HG02943 (cell line): ENCODE measurements at regions not wholly inside any gene's neighbourhood (a gene's known extent, or its start where the extent isn't known, plus 50 kb on each side); places are given as distances from the start of the nearest gene placed in this dataset.
A peak's percentile ranks its signal among the peaks of the same experiment; 100 is the strongest.
"Not testable (repeated sequence)": the region's sequence is repeated elsewhere in the genome, so short reads cannot be mapped to it uniquely, and the experiment has no call there.

Experiments
- ATAC-seq: cut with Tn5 transposase; IDR thresholded peaks from one replicate; pipeline ENCODE4 v1.9.1; 2021; ENCODE audit warnings: mild to moderate bottlenecking, low read depth, moderate library complexity; ENCODE audit not compliant: unreplicated experiment

DNA sequence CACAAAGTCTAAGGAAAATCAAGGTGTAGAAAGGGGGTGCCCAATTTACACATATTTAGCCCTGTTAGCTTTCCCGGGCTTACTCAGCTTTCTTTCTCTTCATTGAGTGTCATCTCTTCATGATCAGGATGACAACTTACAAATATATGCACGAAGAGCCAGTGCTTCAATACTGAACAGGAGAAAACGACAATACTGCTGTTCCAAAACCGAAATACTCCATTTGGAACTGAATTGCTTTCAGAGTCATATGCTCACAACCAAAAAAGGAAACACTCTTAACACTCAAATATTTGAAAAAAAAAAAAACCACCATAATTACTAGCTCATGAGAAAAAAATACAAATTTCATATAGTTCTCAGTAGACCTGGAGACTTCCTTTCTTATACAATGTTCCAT is 272.1 kb upstream of the DUSP10 start:
- no peak for ATAC-seq

DNA sequence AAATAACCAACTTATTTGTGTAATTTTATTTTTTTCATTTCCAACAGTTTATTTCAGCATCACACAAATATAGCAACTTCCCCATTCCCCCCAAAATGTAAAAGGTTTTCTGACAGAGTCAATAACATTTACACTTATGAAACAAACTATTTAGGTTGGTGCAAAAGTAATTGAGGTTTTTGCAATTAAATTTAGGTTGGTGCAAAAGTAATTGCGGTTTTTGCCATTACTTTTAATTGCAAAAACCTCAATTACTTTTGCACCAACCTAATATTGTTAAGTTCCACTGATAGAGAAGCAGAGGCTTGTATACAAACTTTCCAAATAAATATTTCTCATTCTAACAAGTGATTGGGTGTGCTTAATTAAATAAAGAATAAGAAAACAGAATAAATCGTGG is 270.9 kb upstream of the DUSP10 start:
- ATAC-seq: no peak

DNA sequence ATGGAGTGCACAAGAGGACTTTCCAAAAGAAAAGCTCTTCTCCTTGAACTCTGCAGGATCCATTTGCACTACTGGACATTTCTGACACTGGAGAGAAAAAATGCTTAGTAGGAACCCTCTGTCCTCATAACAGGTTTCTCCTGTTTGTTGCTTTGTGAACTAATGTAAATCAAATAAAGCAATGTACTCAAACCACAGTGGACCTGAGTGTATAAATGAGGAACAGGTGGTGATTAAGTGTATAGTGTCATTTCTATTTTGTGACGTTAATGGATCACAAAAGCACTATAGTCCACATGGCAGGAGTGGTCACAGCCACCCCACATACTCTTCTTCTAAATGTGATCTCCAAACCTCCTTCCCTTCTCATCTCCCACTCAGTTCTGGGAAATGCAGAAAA is 268.4 kb upstream of the DUSP10 start:
- ATAC-seq: no peak

DNA sequence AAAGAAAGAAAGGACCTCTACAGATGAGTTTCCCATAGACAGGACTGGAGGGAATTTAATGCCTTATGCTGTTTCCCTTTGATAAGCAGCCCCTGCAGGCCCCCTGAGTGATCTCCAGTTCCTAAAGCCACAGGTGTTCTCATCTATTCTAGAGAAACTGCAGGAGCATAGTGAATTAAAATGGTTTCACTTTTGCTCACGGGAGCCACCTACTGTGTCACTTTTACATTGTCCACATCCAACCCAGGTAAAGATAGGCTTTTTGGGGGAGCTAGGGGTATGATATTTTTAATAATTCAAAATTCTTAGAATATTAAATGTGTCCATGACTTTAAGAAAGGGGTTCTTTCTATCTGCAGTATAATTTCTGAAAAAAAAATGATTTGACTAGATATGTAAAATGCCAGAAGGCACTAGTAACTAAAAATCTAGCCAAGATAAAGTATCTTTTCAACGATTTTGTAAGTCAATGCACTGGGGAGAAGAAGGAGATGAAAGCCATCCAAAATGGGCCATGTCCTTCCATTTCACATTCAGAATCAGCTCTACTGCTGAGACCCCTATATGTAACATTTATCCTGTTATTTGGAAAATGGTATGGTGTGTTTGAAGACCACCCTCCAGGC is 267.3 kb upstream of the DUSP10 start:
- ATAC-seq: peak; percentile 67

DNA sequence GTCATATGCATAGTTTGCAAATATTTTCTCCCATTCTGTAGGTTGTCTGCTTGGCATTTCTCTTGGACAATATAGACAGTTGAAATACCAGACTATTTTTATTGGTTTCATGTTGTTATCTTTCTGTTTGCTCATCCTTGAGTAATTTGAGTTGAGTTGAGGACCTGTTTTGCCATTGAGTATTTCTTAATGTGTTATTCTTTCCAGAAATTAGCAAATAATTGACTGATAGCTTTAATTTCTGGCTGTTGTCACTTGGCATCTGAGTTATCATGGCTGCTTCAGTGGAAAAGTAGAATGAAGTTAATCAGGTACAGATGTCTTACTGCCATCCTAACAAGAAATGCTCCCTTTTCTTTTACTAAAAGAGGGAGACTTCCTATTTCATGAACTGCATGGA is 264.8 kb upstream of the DUSP10 start:
- no peak for ATAC-seq

- no peak for ATAC-seq
Measured at GRCh38 chr1:222004784-222005183, 262.9 kb upstream of the DUSP10 start.

DNA sequence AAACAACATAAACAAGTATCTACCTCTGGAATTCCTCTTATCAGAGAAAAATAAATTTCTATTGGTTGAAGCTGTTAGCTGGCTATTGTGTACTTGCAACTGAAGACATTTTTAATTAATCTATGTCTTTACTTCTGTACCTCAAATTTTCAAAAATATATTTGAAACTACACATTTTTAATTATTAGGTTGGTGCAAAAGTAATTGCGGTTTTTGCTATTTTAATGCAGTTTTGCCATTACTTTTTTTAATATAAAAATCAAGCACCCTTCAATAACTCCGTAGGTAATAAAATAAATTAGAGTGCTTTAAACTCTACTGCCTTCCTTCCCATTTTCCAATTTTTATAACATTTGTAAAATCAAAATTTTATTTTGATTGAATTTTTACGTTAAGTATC is 262.1 kb upstream of the DUSP10 start:
- no peak for ATAC-seq

- no peak for ATAC-seq
Measured at GRCh38 chr1:222002503-222002902, 260.6 kb upstream of the DUSP10 start.

- ATAC-seq: no peak
Measured at GRCh38 chr1:222000131-222000530, 258.2 kb upstream of the DUSP10 start.

- no peak for ATAC-seq
Measured at GRCh38 chr1:221998781-221999180, 256.9 kb upstream of the DUSP10 start.

- ATAC-seq: no peak
Measured at GRCh38 chr1:221998186-221998612, 256.3 kb upstream of the DUSP10 start.

DNA sequence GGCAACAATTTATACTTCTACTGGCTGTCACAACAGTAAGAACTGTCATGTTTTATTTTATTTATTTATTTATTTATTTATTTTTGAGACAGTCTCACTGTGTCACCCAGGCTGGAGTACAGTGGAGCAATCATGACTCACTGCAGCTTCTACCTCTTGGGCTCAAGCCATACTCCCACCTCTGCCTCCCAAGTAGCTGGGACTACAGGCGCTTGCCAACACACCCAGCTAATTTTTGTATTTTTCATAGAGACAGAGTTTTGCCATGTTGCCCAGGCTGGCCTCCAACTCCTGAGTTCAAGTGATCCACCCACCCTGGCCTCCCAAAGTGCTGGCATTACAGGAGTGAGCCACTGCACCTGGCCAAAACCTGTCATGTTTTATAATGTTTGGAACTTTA is 255.1 kb upstream of the DUSP10 start:
- not testable (repeated sequence) for ATAC-seq

GRCh38 chr1:221994939-221995338 is 253.1 kb upstream of the DUSP10 start:
- no peak for ATAC-seq

- ATAC-seq: no peak
Measured at GRCh38 chr1:221994274-221994698, 252.4 kb upstream of the DUSP10 start.

DNA sequence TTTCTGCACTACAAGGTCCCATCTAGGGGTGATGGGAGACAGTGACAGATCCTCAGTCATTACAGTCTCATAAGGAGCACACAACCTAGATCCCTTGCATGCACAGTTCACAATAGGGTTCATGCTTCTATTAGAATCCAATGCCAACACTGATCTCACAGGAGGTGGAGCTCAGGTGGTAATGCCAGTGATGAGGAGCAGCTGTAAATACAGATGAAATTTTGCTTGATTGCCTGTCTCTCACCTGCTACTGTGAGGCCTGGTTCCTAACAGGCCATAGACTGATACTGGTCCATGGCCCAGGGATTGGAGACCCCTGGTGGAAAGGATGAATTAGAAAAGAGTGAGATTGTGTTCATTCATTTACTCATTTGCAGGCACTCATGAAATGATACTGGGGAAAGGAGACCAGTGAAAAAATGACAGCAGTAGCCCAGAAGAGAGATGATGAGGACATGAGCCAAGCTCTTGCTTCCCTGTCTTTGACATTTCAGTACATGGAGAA is 251.6 kb upstream of the DUSP10 start:
- no peak for ATAC-seq

DNA sequence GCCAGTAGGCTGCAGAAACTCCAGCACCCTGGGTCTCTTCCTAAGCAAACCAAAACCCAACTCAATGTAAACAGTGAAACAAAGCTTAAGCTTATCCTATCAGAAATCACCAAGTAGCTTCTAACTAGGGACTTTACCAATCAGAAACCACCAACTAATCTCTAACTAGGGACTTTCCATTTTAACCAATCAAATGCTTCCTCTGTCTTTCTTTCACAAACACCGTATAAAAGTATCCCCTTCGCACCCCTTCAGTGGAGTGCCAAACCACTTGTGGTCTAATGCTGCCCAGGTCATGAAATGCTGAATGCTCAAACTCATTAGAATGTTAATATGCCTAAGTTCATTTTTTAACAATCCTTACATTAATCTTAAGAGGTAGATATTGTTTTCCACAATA is 250.5 kb upstream of the DUSP10 start:
- ATAC-seq: no peak

DNA sequence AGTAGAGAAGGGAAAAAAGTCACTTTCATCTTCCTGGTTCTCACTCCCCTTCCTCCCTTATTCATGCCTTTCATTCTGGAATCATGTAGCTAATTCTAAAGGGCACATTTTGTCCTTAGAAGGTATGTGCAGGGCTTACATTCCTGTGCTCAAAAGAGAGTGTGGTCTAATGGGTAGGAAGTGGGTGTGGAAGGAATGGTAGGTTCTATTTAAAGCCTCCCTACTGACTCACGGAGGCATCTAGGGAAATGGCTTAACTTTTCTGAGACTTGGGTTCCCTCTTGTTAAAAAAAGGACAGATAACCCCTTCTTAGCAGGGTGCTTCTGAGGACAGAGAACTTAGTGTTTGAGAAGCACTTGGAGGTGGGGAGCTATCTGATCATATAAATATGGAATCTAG is 249.3 kb upstream of the DUSP10 start:
- no peak for ATAC-seq

DNA sequence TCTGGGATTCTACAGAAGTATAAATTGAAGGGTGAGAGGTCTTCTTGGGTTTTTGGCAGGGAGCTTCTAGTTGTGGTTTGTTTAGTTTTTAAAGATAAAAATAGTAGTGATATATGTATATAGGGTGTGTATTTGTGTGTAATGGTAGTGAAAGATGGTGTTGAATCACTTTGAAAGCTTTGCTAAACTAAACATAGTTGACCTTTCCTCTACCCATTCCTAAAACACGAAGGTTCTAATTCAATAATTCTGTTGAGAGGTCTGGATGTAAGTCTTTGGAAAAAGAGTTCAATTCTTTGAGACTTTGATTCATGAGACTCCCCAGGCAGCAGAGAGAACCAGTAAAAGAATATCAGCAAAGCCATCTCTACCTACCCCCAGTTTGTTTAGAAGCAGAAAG is 247.9 kb upstream of the DUSP10 start:
- no peak for ATAC-seq

DNA sequence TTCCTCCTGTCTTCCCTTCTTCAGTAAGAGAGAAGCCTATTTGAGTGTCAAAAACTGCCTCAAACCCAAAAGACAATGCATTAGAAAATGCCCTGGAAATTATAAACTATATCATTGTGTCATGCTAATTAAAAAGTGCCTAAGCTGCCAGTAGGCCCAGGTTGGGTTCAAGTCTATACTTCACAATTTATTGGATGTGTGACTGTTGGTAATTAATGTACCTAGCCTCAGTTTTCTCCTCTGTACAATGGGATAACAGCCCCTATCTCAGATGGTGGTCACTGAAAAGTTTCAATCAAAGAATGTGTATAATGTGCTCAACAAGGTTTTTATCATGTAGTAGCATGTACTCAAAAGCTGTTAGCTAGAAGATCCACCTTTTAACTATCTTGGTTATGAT is 246.9 kb upstream of the DUSP10 start:
- ATAC-seq: no peak

- no peak for ATAC-seq
Measured at GRCh38 chr1:221987860-221988520, 246.1 kb upstream of the DUSP10 start.

DNA sequence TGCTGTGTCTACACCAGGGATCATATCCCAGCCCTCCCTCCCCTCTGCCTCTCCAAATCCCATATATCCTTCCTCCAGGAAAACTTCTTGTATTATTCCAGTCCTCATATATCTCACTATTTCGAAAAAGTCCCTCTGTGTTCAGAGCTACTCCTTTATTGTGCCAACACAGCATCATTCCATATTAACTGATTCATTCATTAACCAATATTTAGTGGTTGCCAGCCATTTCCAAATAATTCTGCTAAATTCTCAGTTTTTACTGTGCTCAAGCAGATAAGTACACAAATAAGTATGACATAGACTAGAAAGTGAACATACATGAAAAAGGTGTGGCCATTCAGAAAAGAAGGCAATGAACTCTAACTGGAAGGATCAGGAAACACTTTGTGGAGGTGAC is 241.6 kb upstream of the DUSP10 start:
- ATAC-seq: no peak

GRCh38 chr1:221981461-221981860 is 239.6 kb upstream of the DUSP10 start:
- no peak for ATAC-seq
